Epidermal melanocyte (primary cell): ENCODE measurements at regions not wholly inside any gene's neighbourhood (a gene's known extent, or its start where the extent isn't known, plus 50 kb on each side); places are given as distances from the start of the nearest gene placed in this dataset.

Experiments
- DNase-seq: peaks from one replicate; pipeline ENCODE4 v3.0.0; 2011; ENCODE audit warnings: low spot score; ENCODE audit not compliant: insufficient read length

GRCh38 chr5:147036691-147037245 is 158.2 kb upstream of the PPP2R2B start:
- DNase-seq = no peak

- DNase-seq = no peak
Observed at GRCh38 chr5:147037515-147038205, 159.1 kb upstream of the PPP2R2B start.

GRCh38 chr5:147040856-147041255 is 162.3 kb upstream of the PPP2R2B start:
- no peak for DNase-seq

GRCh38 chr5:147044572-147045273 is 166.2 kb upstream of the PPP2R2B start:
- no peak for DNase-seq

- no peak for DNase-seq
Observed at GRCh38 chr5:147045290-147045689, 166.7 kb upstream of the PPP2R2B start.

- DNase-seq = no peak
Observed at GRCh38 chr5:147046281-147046680, 167.7 kb upstream of the PPP2R2B start.

- no peak for DNase-seq
Observed at GRCh38 chr5:147046894-147047293, 168.3 kb upstream of the PPP2R2B start.

- DNase-seq = no peak
Observed at GRCh38 chr5:147049764-147050163, 171.2 kb upstream of the PPP2R2B start.

- DNase-seq = no peak
Observed at GRCh38 chr5:147050172-147050571, 171.6 kb upstream of the PPP2R2B start.

- DNase-seq = no peak
Observed at GRCh38 chr5:147051193-147051592, 172.6 kb upstream of the PPP2R2B start.

GRCh38 chr5:147052519-147052918 is 174.0 kb upstream of the PPP2R2B start:
- no peak for DNase-seq

- no peak for DNase-seq
Observed at GRCh38 chr5:147055089-147055826, 176.7 kb upstream of the PPP2R2B start.

GRCh38 chr5:147055850-147056566 is 177.5 kb upstream of the PPP2R2B start:
- no peak for DNase-seq

GRCh38 chr5:147057051-147057450 is 177.8 kb upstream of the STK32A start:
- no peak for DNase-seq

GRCh38 chr5:147061431-147061830 is 173.4 kb upstream of the STK32A start:
- DNase-seq = no peak

- DNase-seq = no peak
Observed at GRCh38 chr5:147062427-147062826, 172.4 kb upstream of the STK32A start.

GRCh38 chr5:147063943-147064342 is 170.9 kb upstream of the STK32A start:
- no peak for DNase-seq

- no peak for DNase-seq
Observed at GRCh38 chr5:147065071-147065470, 169.8 kb upstream of the STK32A start.

- DNase-seq = no peak
Observed at GRCh38 chr5:147068998-147069397, 165.8 kb upstream of the STK32A start.

- DNase-seq = no peak
Observed at GRCh38 chr5:147072622-147073021, 162.2 kb upstream of the STK32A start.

- DNase-seq = no peak
Observed at GRCh38 chr5:147073098-147073497, 161.7 kb upstream of the STK32A start.
